Colonic mucosa (tissue), 4 donors: ENCODE measurements at regions not wholly inside any gene's neighbourhood (a gene's known extent, or its start where the extent isn't known, plus 50 kb on each side); places are given as distances from the start of the nearest gene placed in this dataset.

Experiments
- DNase-seq: peaks from one replicate; pipeline ENCODE4 v3.0.0-alpha.2; 2020
- H3K27ac ChIP-seq: fragments of 200-600 bp; one replicate; pipeline ENCODE4 v1.8.0; 2021
- H3K27me3 ChIP-seq: fragments of 200-600 bp; one replicate; pipeline ENCODE4 v1.8.0; 2021
- H3K36me3 ChIP-seq: fragments of 200-600 bp; one replicate; pipeline ENCODE4 v1.8.0; 2021
- H3K4me1 ChIP-seq: fragments of 200-600 bp; one replicate; pipeline ENCODE4 v1.8.0; 2021; ENCODE audit warnings: mild to moderate bottlenecking
- H3K4me3 ChIP-seq: fragments of 200-600 bp; one replicate; pipeline ENCODE4 v1.8.0; 2021
- H3K9ac ChIP-seq, 2 donors: one replicate each; pipeline ENCODE4 v1.7.0; 2013; ENCODE audit warnings: control low read depth in 2 of 2, low read depth in 2 of 2, low read length in 2 of 2
- H3K9me3 ChIP-seq: fragments of 200-600 bp; one replicate; pipeline ENCODE4 v1.8.0; 2021
- intact Hi-C: fragments of 100-400 bp; cut with DNase I; formaldehyde crosslinking; loops from one replicate; pipeline ENCODE4 v1.14.1; 2022
- TF ChIP-seq, protein P1 (sequence below): fragments of 200-600 bp; IDR thresholded peaks from one replicate; pipeline ENCODE4 v1.8.0; 2022; ENCODE audit warnings: antibody characterized with exemption, mild to moderate bottlenecking
- donor health status: healthy.
- donor health status: DM: no; HTN: no; CAD: no.
- donor health status: DM: no; HTN: no; CAD: no.

DNA sequence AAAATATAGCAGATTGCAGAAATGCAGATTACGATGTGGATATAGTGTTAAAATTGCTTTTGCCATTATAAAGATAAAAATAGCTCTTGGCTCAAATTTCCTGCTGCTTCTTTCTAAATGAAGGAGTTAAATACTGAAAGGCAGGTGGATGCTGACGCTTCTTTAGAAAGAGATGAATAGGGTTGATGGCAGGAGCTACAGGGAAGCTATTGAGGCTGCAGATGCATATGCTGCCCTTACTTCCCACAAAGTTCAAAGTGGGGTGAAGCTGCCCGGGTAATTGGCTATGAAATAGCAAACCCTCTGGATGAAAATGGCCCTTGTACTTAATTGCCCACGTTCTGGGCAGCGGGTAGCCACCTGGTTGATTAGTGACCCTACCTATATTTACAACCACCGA is 379.5 kb downstream of the ZIC3 start:
- Histone ChIP-seq H3K27ac (no peak overlapping the region), H3K9me3 (no peaks in the 10 kb centered on the region), H3K4me3 (no peak overlapping the region), H3K9ac (no peak overlapping the region), H3K27me3 (no peaks in the 10 kb centered on the region), H3K36me3 (no peaks in the 10 kb centered on the region), H3K4me1 (no peaks in the 10 kb centered on the region)
- intact Hi-C loops, result no loop called here
- TF ChIP-seq, protein P1, sequence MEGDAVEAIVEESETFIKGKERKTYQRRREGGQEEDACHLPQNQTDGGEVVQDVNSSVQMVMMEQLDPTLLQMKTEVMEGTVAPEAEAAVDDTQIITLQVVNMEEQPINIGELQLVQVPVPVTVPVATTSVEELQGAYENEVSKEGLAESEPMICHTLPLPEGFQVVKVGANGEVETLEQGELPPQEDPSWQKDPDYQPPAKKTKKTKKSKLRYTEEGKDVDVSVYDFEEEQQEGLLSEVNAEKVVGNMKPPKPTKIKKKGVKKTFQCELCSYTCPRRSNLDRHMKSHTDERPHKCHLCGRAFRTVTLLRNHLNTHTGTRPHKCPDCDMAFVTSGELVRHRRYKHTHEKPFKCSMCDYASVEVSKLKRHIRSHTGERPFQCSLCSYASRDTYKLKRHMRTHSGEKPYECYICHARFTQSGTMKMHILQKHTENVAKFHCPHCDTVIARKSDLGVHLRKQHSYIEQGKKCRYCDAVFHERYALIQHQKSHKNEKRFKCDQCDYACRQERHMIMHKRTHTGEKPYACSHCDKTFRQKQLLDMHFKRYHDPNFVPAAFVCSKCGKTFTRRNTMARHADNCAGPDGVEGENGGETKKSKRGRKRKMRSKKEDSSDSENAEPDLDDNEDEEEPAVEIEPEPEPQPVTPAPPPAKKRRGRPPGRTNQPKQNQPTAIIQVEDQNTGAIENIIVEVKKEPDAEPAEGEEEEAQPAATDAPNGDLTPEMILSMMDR, result no peak
- no peak for DNase-seq

DNA sequence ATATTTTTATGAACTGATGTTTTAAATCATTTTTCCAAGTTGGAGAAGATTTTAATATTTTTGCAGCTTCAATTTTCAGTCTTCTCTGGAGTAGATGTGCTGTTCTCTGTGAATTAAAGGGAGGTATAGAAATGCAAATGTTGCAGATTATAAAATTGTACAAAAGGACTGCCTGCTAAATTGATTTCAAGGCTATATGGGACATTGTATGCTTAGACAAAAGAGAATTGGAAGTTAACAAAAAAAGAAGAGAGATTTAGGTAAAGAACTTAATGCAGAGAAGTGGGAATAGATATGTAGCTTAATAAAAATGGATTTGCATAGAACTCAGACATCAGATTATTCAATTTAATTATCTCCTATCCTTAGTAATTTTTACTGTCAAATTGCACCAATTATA is 403.3 kb downstream of the ZIC3 start:
- H3K9ac ChIP-seq, result no peak overlapping the region
- DNase-seq, result no peak
- intact Hi-C loops, result no loop called here
- no peaks in the 10 kb centered on the region for H3K36me3 ChIP-seq
- TF ChIP-seq, protein P1, result no peak
- no peaks in the 10 kb centered on the region for H3K27me3 ChIP-seq
- no peaks in the 10 kb centered on the region for H3K9me3 ChIP-seq
- H3K27ac ChIP-seq, result no peak overlapping the region
- no peak overlapping the region for H3K4me3 ChIP-seq
- H3K4me1 ChIP-seq, result no peaks in the 10 kb centered on the region

DNA sequence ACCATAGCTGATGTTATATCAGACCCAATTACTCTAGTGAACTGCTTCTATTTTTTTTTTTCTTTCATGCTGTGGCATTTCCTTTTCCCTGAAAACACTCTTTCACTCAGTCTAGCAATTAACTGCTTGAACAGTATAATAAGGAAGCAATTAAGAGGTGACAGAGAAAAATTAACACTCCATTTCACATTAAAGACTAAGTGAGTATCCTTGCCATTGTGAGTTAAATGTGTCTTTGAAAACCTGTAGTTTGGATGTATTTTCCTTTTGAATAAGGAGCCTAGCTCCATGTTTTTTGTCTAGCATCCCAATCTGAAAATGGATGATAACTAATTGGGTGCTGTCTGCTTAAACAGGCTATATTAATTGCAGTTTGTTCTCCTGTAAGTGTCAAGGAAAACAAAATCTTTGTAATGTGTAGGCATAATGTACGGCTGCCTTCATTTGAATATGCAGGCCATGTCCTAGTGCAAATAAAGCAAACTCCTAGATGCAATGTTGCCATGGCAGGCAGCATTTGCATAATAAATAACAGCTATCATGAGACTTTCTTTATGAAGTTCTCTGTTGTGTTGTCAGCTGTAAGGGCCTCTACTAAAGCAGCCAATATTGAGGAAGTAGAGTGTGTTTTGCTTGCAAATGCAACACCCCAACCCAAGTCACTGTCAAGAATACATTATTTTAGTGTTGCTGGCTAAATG is 416.7 kb downstream of the ZIC3 start:
- no peak for DNase-seq
- TF ChIP-seq, protein P1, result no peak
- H3K36me3 ChIP-seq, result no peaks in the 10 kb centered on the region
- no peak overlapping the region for H3K27ac ChIP-seq
- no peak overlapping the region for H3K4me3 ChIP-seq
- H3K27me3 ChIP-seq, result no peaks in the 10 kb centered on the region
- no peaks in the 10 kb centered on the region for H3K9me3 ChIP-seq
- H3K4me1 ChIP-seq, result no peaks in the 10 kb centered on the region
- intact Hi-C loops, result no loop called here
- no peak overlapping the region for H3K9ac ChIP-seq

DNA sequence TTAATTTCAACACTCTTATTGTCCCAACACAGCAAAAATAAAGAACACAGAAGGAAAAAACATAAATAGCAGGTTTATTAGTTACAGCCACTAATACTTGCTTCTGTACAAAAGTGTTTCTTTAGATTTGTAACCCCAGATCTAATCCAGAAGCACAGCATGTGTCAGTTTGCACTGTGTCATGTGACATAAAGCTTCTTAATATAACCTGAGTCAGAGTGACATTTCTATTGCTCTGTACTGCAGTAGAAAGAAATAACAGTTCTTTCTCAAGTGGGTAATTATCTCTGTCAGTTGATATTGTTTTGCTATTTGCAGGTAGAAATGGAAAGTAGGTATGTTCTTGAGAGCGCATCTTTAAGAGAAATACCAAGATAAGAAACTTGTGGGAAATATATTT is 422.5 kb downstream of the ZIC3 start:
- Histone ChIP-seq H3K4me1 (no peaks in the 10 kb centered on the region), H3K9ac (no peak overlapping the region), H3K4me3 (no peak overlapping the region), H3K27me3 (no peaks in the 10 kb centered on the region), H3K36me3 (no peaks in the 10 kb centered on the region), H3K27ac (no peak overlapping the region), H3K9me3 (no peaks in the 10 kb centered on the region)
- intact Hi-C loops, result no loop called here
- TF ChIP-seq, protein P1, result no peak
- DNase-seq, result no peak

DNA sequence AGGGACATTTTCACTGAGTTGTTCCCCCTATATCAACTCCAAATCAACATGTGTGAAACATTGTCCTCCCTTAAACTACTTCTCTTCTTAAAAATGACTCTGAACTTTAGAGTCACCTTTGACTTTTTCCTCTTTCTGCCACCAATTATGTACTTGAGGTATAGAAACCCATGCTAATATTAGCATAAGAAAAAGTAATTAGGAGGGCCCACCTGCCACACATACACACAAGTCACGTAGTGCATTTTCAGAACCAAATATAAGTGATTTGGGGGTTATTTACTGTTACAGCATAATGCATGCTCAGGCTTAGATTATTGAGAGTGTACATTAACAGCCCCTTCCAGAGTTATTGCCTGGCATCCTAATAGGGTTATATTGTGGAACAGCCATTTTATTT is 432.7 kb downstream of the ZIC3 start:
- no peaks in the 10 kb centered on the region for H3K36me3 ChIP-seq

More for the DNA sequence above, 432.7 kb downstream of the ZIC3 start:
- Histone ChIP-seq H3K9ac (no peak overlapping the region), H3K4me3 (no peak overlapping the region), H3K4me1 (no peaks in the 10 kb centered on the region), H3K9me3 (no peaks in the 10 kb centered on the region), H3K27me3 (no peaks in the 10 kb centered on the region), H3K27ac (no peak overlapping the region)
- DNase-seq, result no peak
- intact Hi-C loops, result no loop called here
- TF ChIP-seq, protein P1, result no peak
